ENCODE measurements at regions not wholly inside any gene's neighbourhood (a gene's known extent, or its start where the extent isn't known, plus 50 kb on each side); places are given as distances from the start of the nearest gene placed in this dataset.

- no peak for TF ChIP-seq POLR2A (IDR thresholded peaks at IDR 0.05)
- TF ChIP-seq CTCF (IDR thresholded peaks at IDR 0.05): no peak
Measured at GRCh38 chr7:114242992-114243507, 171.6 kb upstream of the FOXP2 start.
